ENCODE measurements at regions not wholly inside any gene's neighbourhood (a gene's known extent, or its start where the extent isn't known, plus 50 kb on each side); places are given as distances from the start of the nearest gene placed in this dataset.

- no peak for DNase-seq (ENCODE audit: low read depth)
- no peak overlapping the region for H3K4me3 ChIP-seq (ENCODE audit: low read depth, low read length)
- no peak for TF ChIP-seq CTCF (conservative IDR thresholded peaks at IDR 0.05; ENCODE audit: low read depth, low read length)
Measured at GRCh38 chr17:72039490-72039889, 81.3 kb upstream of the SOX9 start.

- no peak for DNase-seq (ENCODE audit: low read depth)
Measured at GRCh38 chr17:72046178-72046577, 74.6 kb upstream of the SOX9 start.

GRCh38 chr17:72046643-72047612 lies 73.9 kb upstream of the SOX9 start:
- no peak for DNase-seq (ENCODE audit: low read depth)
- TF ChIP-seq CTCF (conservative IDR thresholded peaks at IDR 0.05; ENCODE audit: low read depth, low read length): no peak
- no peak overlapping the region for H3K4me3 ChIP-seq (ENCODE audit: low read depth, low read length)

More at GRCh38 chr17:72046178-72046577, 74.6 kb upstream of the SOX9 start:
- H3K4me3 ChIP-seq (ENCODE audit: low read depth, low read length): no peak overlapping the region
- TF ChIP-seq CTCF (conservative IDR thresholded peaks at IDR 0.05; ENCODE audit: low read depth, low read length): no peak

GRCh38 chr17:72049914-72050313 lies 70.9 kb upstream of the SOX9 start:
- no peak for TF ChIP-seq CTCF (conservative IDR thresholded peaks at IDR 0.05; ENCODE audit: low read depth, low read length)
- DNase-seq (ENCODE audit: low read depth): no peak
- no peak overlapping the region for H3K4me3 ChIP-seq (ENCODE audit: low read depth, low read length)

GRCh38 chr17:72053036-72053435 lies 67.8 kb upstream of the SOX9 start:
- H3K4me3 ChIP-seq (ENCODE audit: low read depth, low read length): no peak overlapping the region
- no peak for DNase-seq (ENCODE audit: low read depth)
- TF ChIP-seq CTCF (conservative IDR thresholded peaks at IDR 0.05; ENCODE audit: low read depth, low read length): no peak

- H3K4me3 ChIP-seq (ENCODE audit: low read depth, low read length): no peak overlapping the region
- no peak for TF ChIP-seq CTCF (conservative IDR thresholded peaks at IDR 0.05; ENCODE audit: low read depth, low read length)
- DNase-seq (ENCODE audit: low read depth): no peak
Measured at GRCh38 chr17:72053449-72053848, 67.4 kb upstream of the SOX9 start.

- no peak for TF ChIP-seq CTCF (conservative IDR thresholded peaks at IDR 0.05; ENCODE audit: low read depth, low read length)
- DNase-seq (ENCODE audit: low read depth): no peak
- no peak overlapping the region for H3K4me3 ChIP-seq (ENCODE audit: low read depth, low read length)
Measured at GRCh38 chr17:72056155-72056554, 64.7 kb upstream of the SOX9 start.
